ENCODE measurements at regions not wholly inside any gene's neighbourhood (a gene's known extent, or its start where the extent isn't known, plus 50 kb on each side); places are given as distances from the start of the nearest gene placed in this dataset.

DNA sequence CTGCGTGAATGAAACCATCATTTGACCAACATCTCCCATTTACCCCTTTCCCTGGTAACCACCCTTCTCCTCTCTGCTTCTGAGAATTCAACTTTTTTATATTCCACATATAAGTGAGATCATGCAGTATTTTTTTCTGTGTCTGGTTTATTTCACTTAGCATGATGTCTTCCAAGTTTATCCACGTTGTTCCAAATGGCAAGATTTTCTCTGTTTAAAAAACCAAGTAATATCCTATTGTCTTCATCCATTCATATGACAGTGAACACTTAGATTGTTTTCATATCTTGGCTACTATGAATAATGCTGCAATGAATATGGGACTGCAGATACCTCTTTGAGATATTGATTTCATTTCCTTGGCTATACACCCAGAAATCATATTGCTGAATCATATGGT is 362.4 kb upstream of the SLC7A11 start:
- TF ChIP-seq, protein P1, sequence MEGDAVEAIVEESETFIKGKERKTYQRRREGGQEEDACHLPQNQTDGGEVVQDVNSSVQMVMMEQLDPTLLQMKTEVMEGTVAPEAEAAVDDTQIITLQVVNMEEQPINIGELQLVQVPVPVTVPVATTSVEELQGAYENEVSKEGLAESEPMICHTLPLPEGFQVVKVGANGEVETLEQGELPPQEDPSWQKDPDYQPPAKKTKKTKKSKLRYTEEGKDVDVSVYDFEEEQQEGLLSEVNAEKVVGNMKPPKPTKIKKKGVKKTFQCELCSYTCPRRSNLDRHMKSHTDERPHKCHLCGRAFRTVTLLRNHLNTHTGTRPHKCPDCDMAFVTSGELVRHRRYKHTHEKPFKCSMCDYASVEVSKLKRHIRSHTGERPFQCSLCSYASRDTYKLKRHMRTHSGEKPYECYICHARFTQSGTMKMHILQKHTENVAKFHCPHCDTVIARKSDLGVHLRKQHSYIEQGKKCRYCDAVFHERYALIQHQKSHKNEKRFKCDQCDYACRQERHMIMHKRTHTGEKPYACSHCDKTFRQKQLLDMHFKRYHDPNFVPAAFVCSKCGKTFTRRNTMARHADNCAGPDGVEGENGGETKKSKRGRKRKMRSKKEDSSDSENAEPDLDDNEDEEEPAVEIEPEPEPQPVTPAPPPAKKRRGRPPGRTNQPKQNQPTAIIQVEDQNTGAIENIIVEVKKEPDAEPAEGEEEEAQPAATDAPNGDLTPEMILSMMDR (IDR thresholded peaks at IDR 0.05) = no peak
- TF ChIP-seq EP300 (IDR thresholded peaks at IDR 0.05) = no peak
